ENCODE measurements at regions not wholly inside any gene's neighbourhood (a gene's known extent, or its start where the extent isn't known, plus 50 kb on each side); places are given as distances from the start of the nearest gene placed in this dataset.

GRCh38 chr2:18066894-18067293 lies 188.4 kb downstream of the KCNS3 start:
- WGBS, 2 experiments (ENCODE audit: insufficient coverage in 2 of 2), result 50 to 92% methylated on average over 1 to 2 of the region's 2 CpGs
- Histone ChIP-seq H3K4me1 (ENCODE audit: control insufficient read depth, insufficient read depth, low read length, poor library complexity, severe bottlenecking) (no peaks in the 10 kb centered on the region), H3K9me3 (ENCODE audit: control insufficient read depth, low read length) (no peaks in the 10 kb centered on the region), H3K27ac (ENCODE audit: low read depth, low read length, severe bottlenecking) (no peak overlapping the region), H3K36me3 (ENCODE audit: control insufficient read depth, insufficient read depth, low read length) (no peaks in the 10 kb centered on the region), H3K4me3 (ENCODE audit: extremely low read depth, insufficient read depth, low read length, poor library complexity, severe bottlenecking) (no peak overlapping the region)

- Histone ChIP-seq H3K4me3 (ENCODE audit: extremely low read depth, insufficient read depth, low read length, poor library complexity, severe bottlenecking) (no peak overlapping the region), H3K27ac (ENCODE audit: low read depth, low read length, severe bottlenecking) (no peak overlapping the region), H3K4me1 (ENCODE audit: control insufficient read depth, insufficient read depth, low read length, poor library complexity, severe bottlenecking) (no peaks in the 10 kb centered on the region), H3K9me3 (ENCODE audit: control insufficient read depth, low read length) (no peaks in the 10 kb centered on the region), H3K36me3 (ENCODE audit: control insufficient read depth, insufficient read depth, low read length) (no peaks in the 10 kb centered on the region)
- WGBS, 2 experiments (ENCODE audit: insufficient coverage in 2 of 2), result 89 to 95% methylated on average over 3 to 5 of the region's 5 CpGs
These were observed 187.6 kb downstream of the KCNS3 start for GRCh38 chr2:18066066-18066465.

- no peaks in the 10 kb centered on the region for H3K9me3 ChIP-seq (ENCODE audit: control insufficient read depth, low read length)
- H3K27ac ChIP-seq (ENCODE audit: low read depth, low read length, severe bottlenecking), result peak overlapping the region; percentile 29
- no peak overlapping the region for H3K4me3 ChIP-seq (ENCODE audit: extremely low read depth, insufficient read depth, low read length, poor library complexity, severe bottlenecking)
- no peaks in the 10 kb centered on the region for H3K36me3 ChIP-seq (ENCODE audit: control insufficient read depth, insufficient read depth, low read length)
- WGBS, 2 experiments (ENCODE audit: insufficient coverage in 2 of 2), result 89 to 92% methylated on average over 1 of the region's 1 CpG
- no peaks in the 10 kb centered on the region for H3K4me1 ChIP-seq (ENCODE audit: control insufficient read depth, insufficient read depth, low read length, poor library complexity, severe bottlenecking)
These were observed 186.8 kb downstream of the KCNS3 start for GRCh38 chr2:18065249-18065648.

GRCh38 chr2:18063826-18064470 lies 185.5 kb downstream of the KCNS3 start:
- H3K4me1 ChIP-seq (ENCODE audit: control insufficient read depth, insufficient read depth, low read length, poor library complexity, severe bottlenecking), result no peaks in the 10 kb centered on the region
- no peaks in the 10 kb centered on the region for H3K9me3 ChIP-seq (ENCODE audit: control insufficient read depth, low read length)
- WGBS, 2 experiments (ENCODE audit: insufficient coverage in 2 of 2), result 90% methylated on average over 3 of the region's 4 CpGs; no CpG with 5 or more reads in 1 of the 2 experiments
- no peak overlapping the region for H3K4me3 ChIP-seq (ENCODE audit: extremely low read depth, insufficient read depth, low read length, poor library complexity, severe bottlenecking)
- peak overlapping the region; percentile 73 for H3K27ac ChIP-seq (ENCODE audit: low read depth, low read length, severe bottlenecking)
- no peaks in the 10 kb centered on the region for H3K36me3 ChIP-seq (ENCODE audit: control insufficient read depth, insufficient read depth, low read length)

GRCh38 chr2:18062892-18063291 lies 184.4 kb downstream of the KCNS3 start:
- no peaks in the 10 kb centered on the region for H3K9me3 ChIP-seq (ENCODE audit: control insufficient read depth, low read length)
- no peak overlapping the region for H3K4me3 ChIP-seq (ENCODE audit: extremely low read depth, insufficient read depth, low read length, poor library complexity, severe bottlenecking)
- H3K4me1 ChIP-seq (ENCODE audit: control insufficient read depth, insufficient read depth, low read length, poor library complexity, severe bottlenecking), result no peaks in the 10 kb centered on the region
- no peak overlapping the region for H3K27ac ChIP-seq (ENCODE audit: low read depth, low read length, severe bottlenecking)
- no peaks in the 10 kb centered on the region for H3K36me3 ChIP-seq (ENCODE audit: control insufficient read depth, insufficient read depth, low read length)
- WGBS, 2 experiments (ENCODE audit: insufficient coverage in 2 of 2), result 83 to 96% methylated on average over 3 of the region's 5 CpGs

GRCh38 chr2:18061717-18062116 lies 183.2 kb downstream of the KCNS3 start:
- Histone ChIP-seq H3K36me3 (ENCODE audit: control insufficient read depth, insufficient read depth, low read length) (no peaks in the 10 kb centered on the region), H3K27ac (ENCODE audit: low read depth, low read length, severe bottlenecking) (no peak overlapping the region), H3K9me3 (ENCODE audit: control insufficient read depth, low read length) (no peaks in the 10 kb centered on the region), H3K4me3 (ENCODE audit: extremely low read depth, insufficient read depth, low read length, poor library complexity, severe bottlenecking) (no peak overlapping the region), H3K4me1 (ENCODE audit: control insufficient read depth, insufficient read depth, low read length, poor library complexity, severe bottlenecking) (no peaks in the 10 kb centered on the region)
- 79 to 80% methylated on average over 1 of the region's 1 CpG for WGBS, 2 experiments (ENCODE audit: insufficient coverage in 2 of 2)

GRCh38 chr2:18057657-18058056 lies 179.2 kb downstream of the KCNS3 start:
- Histone ChIP-seq H3K4me3 (ENCODE audit: extremely low read depth, insufficient read depth, low read length, poor library complexity, severe bottlenecking) (no peak overlapping the region), H3K27ac (ENCODE audit: low read depth, low read length, severe bottlenecking) (no peak overlapping the region), H3K36me3 (ENCODE audit: control insufficient read depth, insufficient read depth, low read length) (no peaks in the 10 kb centered on the region), H3K9me3 (ENCODE audit: control insufficient read depth, low read length) (no peaks in the 10 kb centered on the region), H3K4me1 (ENCODE audit: control insufficient read depth, insufficient read depth, low read length, poor library complexity, severe bottlenecking) (no peaks in the 10 kb centered on the region)
- 85% methylated on average over 1 of the region's 1 CpG; no CpG with 5 or more reads in 1 of the 2 experiments for WGBS, 2 experiments (ENCODE audit: insufficient coverage in 2 of 2)

- Histone ChIP-seq H3K4me1 (ENCODE audit: control insufficient read depth, insufficient read depth, low read length, poor library complexity, severe bottlenecking) (no peaks in the 10 kb centered on the region), H3K36me3 (ENCODE audit: control insufficient read depth, insufficient read depth, low read length) (no peaks in the 10 kb centered on the region), H3K27ac (ENCODE audit: low read depth, low read length, severe bottlenecking) (no peak overlapping the region), H3K9me3 (ENCODE audit: control insufficient read depth, low read length) (no peaks in the 10 kb centered on the region), H3K4me3 (ENCODE audit: extremely low read depth, insufficient read depth, low read length, poor library complexity, severe bottlenecking) (no peak overlapping the region)
- 67 to 100% methylated on average over 1 to 2 of the region's 3 CpGs for WGBS, 2 experiments (ENCODE audit: insufficient coverage in 2 of 2)
These were observed 176.8 kb downstream of the KCNS3 start for GRCh38 chr2:18055290-18055689.

- no peaks in the 10 kb centered on the region for H3K9me3 ChIP-seq (ENCODE audit: control insufficient read depth, low read length)
- H3K27ac ChIP-seq (ENCODE audit: low read depth, low read length, severe bottlenecking), result no peak overlapping the region
- WGBS, 2 experiments (ENCODE audit: insufficient coverage in 2 of 2), result 83 to 95% methylated on average over 5 to 6 of the region's 6 CpGs
- H3K36me3 ChIP-seq (ENCODE audit: control insufficient read depth, insufficient read depth, low read length), result no peaks in the 10 kb centered on the region
- H3K4me3 ChIP-seq (ENCODE audit: extremely low read depth, insufficient read depth, low read length, poor library complexity, severe bottlenecking), result no peak overlapping the region
- H3K4me1 ChIP-seq (ENCODE audit: control insufficient read depth, insufficient read depth, low read length, poor library complexity, severe bottlenecking), result no peaks in the 10 kb centered on the region
These were observed 171.5 kb downstream of the KCNS3 start for GRCh38 chr2:18050001-18050400.

- no peak overlapping the region for H3K4me3 ChIP-seq (ENCODE audit: extremely low read depth, insufficient read depth, low read length, poor library complexity, severe bottlenecking)
- 84 to 91% methylated on average over 4 of the region's 4 CpGs for WGBS, 2 experiments (ENCODE audit: insufficient coverage in 2 of 2)
- no peak overlapping the region for H3K27ac ChIP-seq (ENCODE audit: low read depth, low read length, severe bottlenecking)
- no peaks in the 10 kb centered on the region for H3K36me3 ChIP-seq (ENCODE audit: control insufficient read depth, insufficient read depth, low read length)
- H3K9me3 ChIP-seq (ENCODE audit: control insufficient read depth, low read length), result no peaks in the 10 kb centered on the region
- no peaks in the 10 kb centered on the region for H3K4me1 ChIP-seq (ENCODE audit: control insufficient read depth, insufficient read depth, low read length, poor library complexity, severe bottlenecking)
These were observed 170.9 kb downstream of the KCNS3 start for GRCh38 chr2:18049325-18049724.

GRCh38 chr2:18047896-18048657 lies 169.6 kb downstream of the KCNS3 start:
- Histone ChIP-seq H3K36me3 (ENCODE audit: control insufficient read depth, insufficient read depth, low read length) (no peaks in the 10 kb centered on the region), H3K4me3 (ENCODE audit: extremely low read depth, insufficient read depth, low read length, poor library complexity, severe bottlenecking) (no peak overlapping the region), H3K27ac (ENCODE audit: low read depth, low read length, severe bottlenecking) (no peak overlapping the region), H3K4me1 (ENCODE audit: control insufficient read depth, insufficient read depth, low read length, poor library complexity, severe bottlenecking) (no peaks in the 10 kb centered on the region), H3K9me3 (ENCODE audit: control insufficient read depth, low read length) (no peaks in the 10 kb centered on the region)
- WGBS, 2 experiments (ENCODE audit: insufficient coverage in 2 of 2), result 90 to 93% methylated on average over 2 to 7 of the region's 10 CpGs
